ENCODE measurements at regions not wholly inside any gene's neighbourhood (a gene's known extent, or its start where the extent isn't known, plus 50 kb on each side); places are given as distances from the start of the nearest gene placed in this dataset.

GRCh38 chr12:64933791-64934190 lies 109.3 kb downstream of the TBC1D30 start (continued):
- TF ChIP-seq ZBTB40 (IDR thresholded peaks at IDR 0.05) (no peak), ZBTB40 (CRISPR knock-in tag; IDR thresholded peaks at IDR 0.05) (no peak), RBFOX2 (IDR thresholded peaks at IDR 0.05; ENCODE audit: low read depth, low read length) (no peak), TERF1 (CRISPR knock-in tag; IDR thresholded peaks at IDR 0.05) (no peak), GTF3A (CRISPR knock-in tag; conservative IDR thresholded peaks at IDR 0.05) (no peak), ZNF543 (CRISPR knock-in tag; IDR thresholded peaks at IDR 0.05) (no peak)
